GM18505 (cell line): ENCODE measurements at regions not wholly inside any gene's neighbourhood (a gene's known extent, or its start where the extent isn't known, plus 50 kb on each side); places are given as distances from the start of the nearest gene placed in this dataset.

Experiments used
- ATAC-seq: cut with Tn5 transposase; IDR thresholded peaks from one replicate; pipeline ENCODE4 v1.9.1; 2021; ENCODE audit not compliant: unreplicated experiment
- POLR2A ChIP-seq: IDR thresholded peaks from 4 replicates; pipeline ENCODE4 v1.6.1; 2011; ENCODE audit warnings: borderline replicate concordance; ENCODE audit not compliant: insufficient read depth, insufficient read length; ENCODE audit errors: extremely low read depth

GRCh38 chr18:32621034-32621433 lies 150.4 kb upstream of the GAREM1 start:
- no peak for TF ChIP-seq POLR2A
- no peak for ATAC-seq

- no peak for ATAC-seq
- TF ChIP-seq POLR2A, result no peak
These were observed 147.9 kb upstream of the GAREM1 start for GRCh38 chr18:32618546-32618945.

GRCh38 chr18:32613821-32614220 lies 143.1 kb upstream of the GAREM1 start:
- TF ChIP-seq POLR2A, result no peak
- ATAC-seq, result no peak

- no peak for TF ChIP-seq POLR2A
These were observed 142.0 kb upstream of the GAREM1 start for GRCh38 chr18:32612651-32613050.

GRCh38 chr18:32610176-32610575 lies 139.5 kb upstream of the GAREM1 start:
- ATAC-seq, result no peak
- no peak for TF ChIP-seq POLR2A

More at GRCh38 chr18:32612651-32613050, 142.0 kb upstream of the GAREM1 start:
- no peak for ATAC-seq

GRCh38 chr18:32607816-32608215 lies 137.1 kb upstream of the GAREM1 start:
- no peak for TF ChIP-seq POLR2A
- no peak for ATAC-seq

GRCh38 chr18:32598144-32598543 lies 127.5 kb upstream of the GAREM1 start:
- TF ChIP-seq POLR2A, result no peak
- ATAC-seq, result no peak

GRCh38 chr18:32596501-32596900 lies 125.8 kb upstream of the GAREM1 start:
- no peak for ATAC-seq
- no peak for TF ChIP-seq POLR2A

GRCh38 chr18:32595832-32596231 lies 125.2 kb upstream of the GAREM1 start:
- no peak for ATAC-seq
- no peak for TF ChIP-seq POLR2A

- ATAC-seq, result no peak
- TF ChIP-seq POLR2A, result no peak
These were observed 117.5 kb upstream of the GAREM1 start for GRCh38 chr18:32588191-32588590.

GRCh38 chr18:32583431-32583830 lies 112.7 kb upstream of the GAREM1 start:
- ATAC-seq, result no peak
- TF ChIP-seq POLR2A, result no peak

GRCh38 chr18:32582455-32582854 lies 111.8 kb upstream of the GAREM1 start:
- no peak for TF ChIP-seq POLR2A
- no peak for ATAC-seq

- ATAC-seq, result no peak
- TF ChIP-seq POLR2A, result no peak
These were observed 106.9 kb upstream of the GAREM1 start for GRCh38 chr18:32577561-32577960.

- no peak for TF ChIP-seq POLR2A
- no peak for ATAC-seq
These were observed 105.7 kb upstream of the GAREM1 start for GRCh38 chr18:32576296-32576916.

GRCh38 chr18:32566960-32567359 lies 96.3 kb upstream of the GAREM1 start:
- no peak for ATAC-seq
- no peak for TF ChIP-seq POLR2A
